ENCODE measurements at regions not wholly inside any gene's neighbourhood (a gene's known extent, or its start where the extent isn't known, plus 50 kb on each side); places are given as distances from the start of the nearest gene placed in this dataset.

- DNase-seq (ENCODE audit: low read depth): no peak
These were observed 216.8 kb downstream of the TEX29 start for GRCh38 chr13:111537115-111537728.

DNA sequence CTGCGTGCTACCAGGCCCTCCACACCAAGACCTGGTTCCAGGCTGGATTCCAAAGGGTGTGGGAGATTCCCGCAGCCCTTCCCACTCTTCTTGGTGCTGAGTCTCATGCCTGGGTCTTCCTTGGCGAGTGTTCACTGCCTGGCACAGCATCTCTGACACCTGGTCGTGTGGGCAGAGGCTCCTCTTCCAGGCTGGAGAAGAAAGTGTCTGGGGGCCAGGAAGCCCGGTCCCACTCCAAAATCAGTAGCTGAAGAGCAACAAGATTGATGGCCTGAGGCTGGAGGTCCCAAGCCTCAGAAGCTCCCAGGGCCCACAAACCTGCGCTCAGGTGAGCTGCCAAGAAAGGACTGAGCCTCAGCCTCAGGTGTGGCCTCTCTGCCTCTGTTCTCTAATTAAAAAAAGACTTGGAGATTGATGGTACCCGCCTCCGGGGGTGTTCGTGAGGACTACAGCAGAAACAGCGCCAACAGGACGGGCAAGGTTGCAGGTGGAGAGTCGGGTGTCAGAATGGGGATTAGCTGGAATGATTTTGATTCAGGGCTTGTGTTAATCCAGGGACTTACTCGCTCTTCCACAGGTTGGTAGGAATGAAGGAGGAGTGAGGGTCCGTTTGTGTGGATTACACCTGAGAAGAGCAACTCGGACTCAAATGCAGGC lies 217.5 kb downstream of the TEX29 start:
- DNase-seq (ENCODE audit: low read depth): no peak

GRCh38 chr13:111539252-111539651 lies 218.8 kb downstream of the TEX29 start:
- no peak for DNase-seq (ENCODE audit: low read depth)

DNA sequence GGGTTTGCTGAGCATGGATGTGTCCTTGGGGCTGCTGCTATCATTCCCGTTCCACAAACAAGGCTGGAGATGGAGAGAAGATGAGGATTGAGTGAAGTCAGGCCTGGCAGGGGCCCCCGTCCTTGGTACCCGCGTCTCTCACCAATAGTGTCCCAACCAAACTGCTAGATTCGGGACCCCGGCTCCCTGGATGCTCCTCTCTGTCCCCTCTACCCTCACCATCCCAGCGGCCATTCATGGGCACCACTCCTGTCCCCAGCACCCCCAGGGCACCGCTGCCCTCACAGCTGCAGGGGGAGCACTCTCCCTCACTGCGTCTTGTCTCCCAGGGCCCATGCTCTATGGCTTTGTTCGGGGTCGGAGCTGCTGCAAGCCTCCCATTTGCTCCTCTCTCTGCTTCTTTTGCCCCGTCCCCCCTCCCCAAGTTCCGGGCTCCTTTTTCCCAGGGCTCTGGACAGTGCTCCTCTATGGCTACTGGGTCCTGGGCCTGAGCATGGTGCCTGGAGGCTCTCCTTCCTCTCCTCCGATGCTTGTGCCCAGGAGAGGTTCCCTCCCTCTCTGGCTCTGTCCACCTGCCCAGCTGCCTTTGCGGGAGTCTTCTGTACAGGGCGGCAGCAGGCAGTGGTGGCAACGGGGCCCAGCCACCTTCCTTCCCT lies 219.5 kb downstream of the TEX29 start:
- DNase-seq (ENCODE audit: low read depth): no peak

- no peak for DNase-seq (ENCODE audit: low read depth)
These were observed 220.0 kb downstream of the TEX29 start for GRCh38 chr13:111540486-111540885.

GRCh38 chr13:111541345-111541744 lies 220.9 kb downstream of the TEX29 start:
- no peak for DNase-seq (ENCODE audit: low read depth)

- DNase-seq (ENCODE audit: low read depth): no peak
These were observed 221.5 kb downstream of the TEX29 start for GRCh38 chr13:111541752-111542529.

GRCh38 chr13:111542530-111543341 lies 222.3 kb downstream of the TEX29 start:
- no peak for DNase-seq (ENCODE audit: low read depth)

GRCh38 chr13:111546921-111547675 lies 226.7 kb downstream of the TEX29 start:
- no peak for DNase-seq (ENCODE audit: low read depth)

DNA sequence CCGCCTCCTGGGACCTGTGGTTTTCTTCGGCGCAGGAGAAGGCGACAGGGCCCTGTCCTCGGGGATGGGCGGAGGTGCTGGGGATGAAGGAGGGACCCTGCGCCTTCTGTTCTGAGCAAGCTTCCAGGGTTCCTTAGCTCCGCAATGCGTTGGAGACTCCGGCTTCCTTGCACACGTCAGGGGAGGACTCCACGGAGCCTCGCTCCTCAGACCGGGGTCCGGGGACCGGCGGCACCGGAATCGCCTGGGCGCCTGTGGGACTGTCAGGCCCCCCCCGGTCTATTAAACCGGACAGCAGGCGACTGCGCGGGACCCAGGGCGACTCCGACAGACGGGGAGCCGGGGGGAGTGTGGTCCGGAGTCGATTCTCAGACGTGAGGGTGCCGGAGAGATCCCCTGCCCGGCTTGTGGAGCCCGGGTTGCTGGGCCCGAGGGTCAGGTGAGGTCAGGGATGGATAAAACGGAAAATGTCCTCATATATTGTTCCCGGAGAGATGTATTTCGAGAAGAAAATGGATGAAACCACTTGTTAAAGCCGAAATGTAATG lies 227.4 kb downstream of the TEX29 start:
- no peak for DNase-seq (ENCODE audit: low read depth)

GRCh38 chr13:111548301-111548700 lies 227.9 kb downstream of the TEX29 start:
- no peak for DNase-seq (ENCODE audit: low read depth)

DNA sequence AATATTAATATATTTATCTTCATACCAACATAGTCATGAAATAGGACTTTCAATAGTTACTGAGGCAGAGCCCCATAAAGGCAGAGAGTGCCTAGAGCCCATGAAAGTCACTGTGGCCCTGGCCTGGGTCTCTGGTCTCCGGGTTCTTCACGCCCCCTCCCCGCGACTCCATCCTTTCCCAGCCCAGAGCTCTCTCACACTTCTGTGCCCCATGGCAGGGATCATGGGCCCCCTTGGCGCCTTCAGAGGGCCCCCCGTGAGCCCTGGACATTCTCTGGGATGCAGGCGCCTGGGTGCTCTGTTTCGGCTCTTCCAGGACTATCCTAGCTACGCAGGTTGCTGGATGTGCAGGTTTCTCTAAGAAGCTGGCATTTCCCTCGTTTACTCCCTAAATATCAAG lies 228.4 kb downstream of the TEX29 start:
- DNase-seq (ENCODE audit: low read depth): no peak

DNA sequence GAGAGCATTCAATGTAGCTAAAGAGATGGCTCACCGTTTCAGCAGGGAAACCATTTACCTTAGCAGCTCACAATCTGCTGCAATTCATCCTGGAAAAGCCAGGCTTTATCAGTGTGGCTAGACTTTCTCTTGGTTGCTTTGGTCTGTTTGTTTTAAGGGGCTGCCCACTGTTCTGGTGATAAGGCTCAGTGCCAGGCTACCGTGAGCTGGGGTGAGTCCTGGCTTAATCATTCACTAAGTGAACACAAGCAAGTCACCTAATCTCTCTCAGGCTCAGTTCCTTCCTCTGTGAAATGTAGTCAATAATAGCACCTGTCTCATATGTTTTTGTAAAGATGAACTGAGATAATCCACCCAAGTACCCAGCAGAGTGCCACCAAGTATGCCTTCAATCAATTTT lies 229.0 kb downstream of the TEX29 start:
- DNase-seq (ENCODE audit: low read depth): no peak

DNA sequence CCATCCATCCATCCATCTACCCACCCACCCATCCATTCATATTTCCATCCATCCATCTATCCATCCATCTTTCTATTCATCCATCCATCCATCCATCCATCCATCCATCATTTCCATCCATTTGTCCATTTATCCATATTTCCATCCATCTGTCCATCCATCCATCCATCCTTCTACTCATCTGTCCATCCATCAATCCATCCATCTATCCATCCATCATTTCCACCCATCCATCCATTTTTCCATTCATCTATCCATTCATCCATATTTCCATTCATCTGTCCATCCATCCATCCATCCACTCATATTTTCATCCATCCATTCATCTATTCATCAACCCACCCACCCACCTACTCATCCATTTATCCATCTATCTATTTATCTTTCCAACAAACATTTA lies 229.6 kb downstream of the TEX29 start:
- DNase-seq (ENCODE audit: low read depth): no peak

DNA sequence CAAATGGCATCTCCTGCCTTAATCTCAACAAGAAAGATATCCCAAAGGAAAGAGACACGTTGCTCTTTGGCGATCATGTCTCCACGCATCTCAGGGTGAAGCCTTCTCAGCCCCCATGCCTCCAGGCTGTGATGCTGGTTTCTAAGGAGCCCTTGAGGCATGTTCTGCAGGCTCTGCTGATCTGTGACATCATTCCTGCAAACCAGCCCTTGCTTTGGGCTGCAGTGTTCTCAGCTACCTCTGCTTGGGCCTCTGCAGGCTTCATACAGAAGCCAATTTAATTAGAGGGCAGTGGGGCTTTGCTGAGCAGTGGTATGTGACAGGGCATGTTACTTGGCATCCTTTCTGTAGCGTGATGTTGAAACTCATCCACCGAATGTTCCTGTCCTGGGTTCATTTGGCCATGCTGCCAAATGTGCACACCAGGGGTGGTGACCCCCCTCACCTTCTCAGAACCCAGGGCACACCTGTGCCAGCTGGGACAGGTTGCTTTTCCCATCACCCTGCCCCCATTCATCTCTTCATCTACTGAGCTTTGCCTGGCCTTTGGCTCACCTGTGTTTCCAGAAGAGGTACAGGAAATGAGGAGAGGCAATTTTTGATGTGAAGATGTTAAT lies 230.9 kb downstream of the TEX29 start:
- DNase-seq (ENCODE audit: low read depth): no peak

DNA sequence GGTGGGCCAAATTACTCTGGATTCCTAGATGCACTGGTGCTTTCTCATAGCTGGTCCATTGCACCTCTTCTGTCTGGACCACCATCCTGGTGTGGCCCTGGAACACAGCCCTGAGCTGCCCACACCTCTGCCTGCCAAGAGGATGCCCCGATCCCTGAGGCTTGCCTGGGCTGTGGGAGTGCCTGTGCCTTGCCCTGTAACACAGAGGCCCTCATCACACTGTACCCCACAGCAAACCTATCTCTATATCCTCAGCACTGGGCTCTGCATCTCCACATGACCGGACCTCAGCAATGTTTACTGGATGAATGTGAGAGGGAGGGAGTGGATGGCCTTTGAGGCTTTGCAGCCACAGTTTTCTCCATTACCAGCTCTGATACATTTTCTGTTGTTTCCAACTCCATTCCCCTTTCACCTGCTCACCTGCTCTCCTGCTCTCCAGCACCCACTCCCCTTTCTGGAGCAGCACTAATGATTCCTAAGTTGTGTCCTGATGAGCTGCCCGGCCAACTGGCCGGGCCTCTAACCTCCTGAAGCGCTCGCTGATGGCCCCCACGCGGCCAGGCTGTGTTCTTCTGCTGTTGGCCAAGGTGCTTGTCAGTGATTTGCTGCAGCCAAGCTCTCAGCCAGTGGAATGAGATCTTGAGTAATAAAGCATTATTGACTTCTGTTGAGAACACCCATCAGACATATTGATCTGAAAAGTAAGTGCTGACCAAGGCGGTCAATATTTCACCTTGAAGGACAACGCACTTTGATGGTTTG lies 232.6 kb downstream of the TEX29 start:
- DNase-seq (ENCODE audit: low read depth): no peak

GRCh38 chr13:111554539-111555267 lies 234.3 kb downstream of the TEX29 start:
- no peak for DNase-seq (ENCODE audit: low read depth)

GRCh38 chr13:111555268-111555808 lies 234.9 kb downstream of the TEX29 start:
- DNase-seq (ENCODE audit: low read depth): no peak

GRCh38 chr13:111555903-111556302 lies 235.5 kb downstream of the TEX29 start:
- DNase-seq (ENCODE audit: low read depth): no peak

Measured in EH (cell line).